Activated T-cell treated with anti-CD3 and anti-CD28 coated beads, Interleukin-2, amount 50 U/mL, for 4 hours (primary cell): ENCODE measurements at regions not wholly inside any gene's neighbourhood (a gene's known extent, or its start where the extent isn't known, plus 50 kb on each side); places are given as distances from the start of the nearest gene placed in this dataset.

ENCODE experiments used
- ATAC-seq, 2 donors: fragments of 200-7000 bp; cut with Tn5 transposase; one replicate each; pipeline ENCODE4 v1.10.0; 2021
- DNase-seq: peaks from one replicate; pipeline ENCODE4 v3.0.0-alpha.2; 2020
- H3K27me3 Mint-ChIP-seq: one replicate; pipeline ENCODE4 v1.8.0; 2021; ENCODE audit warnings: low read depth, mixed read lengths
- H3K36me3 Mint-ChIP-seq: one replicate; pipeline ENCODE4 v1.8.0; 2022; ENCODE audit warnings: mixed read lengths; ENCODE audit not compliant: insufficient read depth
- H3K4me1 Mint-ChIP-seq: one replicate; pipeline ENCODE4 v1.8.0; 2021; ENCODE audit warnings: low read depth, mixed read lengths
- H3K4me3 Mint-ChIP-seq: one replicate; pipeline ENCODE4 v1.8.0; 2021; ENCODE audit warnings: mild to moderate bottlenecking, moderate library complexity, mixed read lengths
- H3K9me3 Mint-ChIP-seq: one replicate; pipeline ENCODE4 v1.8.0; 2021; ENCODE audit warnings: mixed read lengths

- H3K27me3 Mint-ChIP-seq, result peaks cover 23% of the 10 kb centered on the region
- no peak overlapping the region for H3K4me3 Mint-ChIP-seq
- no peak for DNase-seq
- no peaks in the 10 kb centered on the region for H3K36me3 Mint-ChIP-seq
- H3K4me1 Mint-ChIP-seq, result no peaks in the 10 kb centered on the region
- no peaks in the 10 kb centered on the region for H3K9me3 Mint-ChIP-seq
- ATAC-seq, result no peak
Observed at GRCh38 chr6:100105138-100105537, 111.1 kb upstream of the MCHR2 start.

- no peaks in the 10 kb centered on the region for H3K4me1 Mint-ChIP-seq
- ATAC-seq (no peak), DNase-seq (no peak)
- peaks cover 27% of the 10 kb centered on the region for H3K27me3 Mint-ChIP-seq
- no peaks in the 10 kb centered on the region for H3K36me3 Mint-ChIP-seq
- no peaks in the 10 kb centered on the region for H3K9me3 Mint-ChIP-seq
- no peak overlapping the region for H3K4me3 Mint-ChIP-seq
Observed at GRCh38 chr6:100103931-100104330, 109.9 kb upstream of the MCHR2 start.

GRCh38 chr6:100103194-100103593, 109.2 kb upstream of the MCHR2 start:
- Mint-ChIP-seq H3K27me3 (peaks cover 27% of the 10 kb centered on the region), H3K9me3 (no peaks in the 10 kb centered on the region), H3K4me1 (no peaks in the 10 kb centered on the region), H3K36me3 (no peaks in the 10 kb centered on the region), H3K4me3 (no peak overlapping the region)
- DNase-seq (no peak), ATAC-seq (no peak)

GRCh38 chr6:100101644-100102043, 107.6 kb upstream of the MCHR2 start:
- DNase-seq, result no peak
- H3K4me1 Mint-ChIP-seq, result no peaks in the 10 kb centered on the region
- no peaks in the 10 kb centered on the region for H3K36me3 Mint-ChIP-seq
- ATAC-seq, result no peak
- peaks cover 24% of the 10 kb centered on the region for H3K27me3 Mint-ChIP-seq
- H3K4me3 Mint-ChIP-seq, result no peak overlapping the region
- no peaks in the 10 kb centered on the region for H3K9me3 Mint-ChIP-seq

- DNase-seq (no peak), ATAC-seq (no peak)
- Mint-ChIP-seq H3K27me3 (peaks cover 20% of the 10 kb centered on the region), H3K4me3 (no peak overlapping the region), H3K4me1 (no peaks in the 10 kb centered on the region), H3K9me3 (no peaks in the 10 kb centered on the region), H3K36me3 (no peaks in the 10 kb centered on the region)
Observed at GRCh38 chr6:100100776-100101175, 106.8 kb upstream of the MCHR2 start.

- peaks cover 12% of the 10 kb centered on the region for H3K27me3 Mint-ChIP-seq
- DNase-seq, result no peak
- no peaks in the 10 kb centered on the region for H3K4me1 Mint-ChIP-seq
- no peaks in the 10 kb centered on the region for H3K9me3 Mint-ChIP-seq
- no peak for ATAC-seq
- H3K4me3 Mint-ChIP-seq, result no peak overlapping the region
- H3K36me3 Mint-ChIP-seq, result no peaks in the 10 kb centered on the region
Observed at GRCh38 chr6:100099189-100100074, 105.4 kb upstream of the MCHR2 start.

- no peaks in the 10 kb centered on the region for H3K36me3 Mint-ChIP-seq
- no peak for ATAC-seq
- peaks cover 8% of the 10 kb centered on the region for H3K27me3 Mint-ChIP-seq
- no peak overlapping the region for H3K4me3 Mint-ChIP-seq
- H3K9me3 Mint-ChIP-seq, result no peaks in the 10 kb centered on the region
- DNase-seq, result no peak
- H3K4me1 Mint-ChIP-seq, result no peaks in the 10 kb centered on the region
Observed at GRCh38 chr6:100096936-100097335, 102.9 kb upstream of the MCHR2 start.

GRCh38 chr6:100096341-100096740, 102.3 kb upstream of the MCHR2 start:
- no peak for ATAC-seq
- peaks cover 8% of the 10 kb centered on the region for H3K27me3 Mint-ChIP-seq
- no peaks in the 10 kb centered on the region for H3K36me3 Mint-ChIP-seq
- no peaks in the 10 kb centered on the region for H3K9me3 Mint-ChIP-seq
- DNase-seq, result no peak
- H3K4me3 Mint-ChIP-seq, result no peak overlapping the region
- no peaks in the 10 kb centered on the region for H3K4me1 Mint-ChIP-seq

- Mint-ChIP-seq H3K4me3 (no peak overlapping the region), H3K9me3 (no peaks in the 10 kb centered on the region), H3K4me1 (no peaks in the 10 kb centered on the region), H3K27me3 (peaks cover 7% of the 10 kb centered on the region), H3K36me3 (no peaks in the 10 kb centered on the region)
- DNase-seq (no peak), ATAC-seq (no peak)
Observed at GRCh38 chr6:100093405-100093804, 99.4 kb upstream of the MCHR2 start.

- no peak for DNase-seq
- H3K36me3 Mint-ChIP-seq, result no peaks in the 10 kb centered on the region
- H3K4me1 Mint-ChIP-seq, result no peaks in the 10 kb centered on the region
- H3K27me3 Mint-ChIP-seq, result peaks cover 2% of the 10 kb centered on the region
- no peak overlapping the region for H3K4me3 Mint-ChIP-seq
- H3K9me3 Mint-ChIP-seq, result no peaks in the 10 kb centered on the region
- ATAC-seq, result no peak
Observed at GRCh38 chr6:100088009-100088408, 94.0 kb upstream of the MCHR2 start.

- H3K4me3 Mint-ChIP-seq, result no peak overlapping the region
- no peak for ATAC-seq
- H3K36me3 Mint-ChIP-seq, result no peaks in the 10 kb centered on the region
- DNase-seq, result no peak
- no peaks in the 10 kb centered on the region for H3K9me3 Mint-ChIP-seq
- no peaks in the 10 kb centered on the region for H3K27me3 Mint-ChIP-seq
- no peaks in the 10 kb centered on the region for H3K4me1 Mint-ChIP-seq
Observed at GRCh38 chr6:100084991-100085364, 91.0 kb upstream of the MCHR2 start.

GRCh38 chr6:100084316-100084990, 90.4 kb upstream of the MCHR2 start:
- Mint-ChIP-seq H3K4me3 (no peak overlapping the region), H3K36me3 (no peaks in the 10 kb centered on the region), H3K27me3 (no peaks in the 10 kb centered on the region), H3K9me3 (no peaks in the 10 kb centered on the region), H3K4me1 (no peaks in the 10 kb centered on the region)
- DNase-seq (no peak), ATAC-seq (no peak)

- H3K4me3 Mint-ChIP-seq, result no peak overlapping the region
- no peaks in the 10 kb centered on the region for H3K36me3 Mint-ChIP-seq
- H3K4me1 Mint-ChIP-seq, result no peaks in the 10 kb centered on the region
- no peaks in the 10 kb centered on the region for H3K9me3 Mint-ChIP-seq
- H3K27me3 Mint-ChIP-seq, result peaks cover 6% of the 10 kb centered on the region
- ATAC-seq (no peak), DNase-seq (no peak)
Observed at GRCh38 chr6:100078509-100078908, 84.5 kb upstream of the MCHR2 start.

- H3K27me3 Mint-ChIP-seq, result no peaks in the 10 kb centered on the region
- no peaks in the 10 kb centered on the region for H3K4me1 Mint-ChIP-seq
- ATAC-seq (no peak), DNase-seq (no peak)
- H3K4me3 Mint-ChIP-seq, result no peak overlapping the region
- peaks cover 14% of the 10 kb centered on the region for H3K9me3 Mint-ChIP-seq
- no peaks in the 10 kb centered on the region for H3K36me3 Mint-ChIP-seq
Observed at GRCh38 chr6:100065348-100065747, 71.3 kb upstream of the MCHR2 start.

GRCh38 chr6:100062621-100063020, 68.6 kb upstream of the MCHR2 start:
- Mint-ChIP-seq H3K36me3 (no peaks in the 10 kb centered on the region), H3K4me1 (no peaks in the 10 kb centered on the region), H3K4me3 (no peak overlapping the region), H3K27me3 (no peaks in the 10 kb centered on the region), H3K9me3 (peaks cover 5% of the 10 kb centered on the region)
- no peak for DNase-seq
- ATAC-seq, result no peak
